ENCODE measurements at regions not wholly inside any gene's neighbourhood (a gene's known extent, or its start where the extent isn't known, plus 50 kb on each side); places are given as distances from the start of the nearest gene placed in this dataset.

DNA sequence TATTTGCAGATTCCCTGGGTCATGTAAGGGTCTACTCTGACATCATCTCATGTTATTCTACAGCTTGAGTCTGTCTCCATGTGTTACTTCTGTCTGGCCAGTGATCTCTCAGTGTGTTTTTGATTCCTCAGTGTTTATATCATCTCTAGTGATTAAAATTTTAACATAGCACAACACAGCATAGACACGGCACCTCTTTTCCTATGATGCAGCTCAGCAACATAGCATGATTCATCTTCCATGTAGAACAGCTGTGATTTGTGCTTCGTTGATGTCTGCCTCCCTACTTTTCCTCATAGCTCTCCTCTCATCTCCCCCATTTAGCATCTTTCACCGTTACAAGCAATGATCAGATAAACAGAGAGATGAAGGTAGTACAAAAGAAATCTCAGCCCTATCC lies 163.9 kb upstream of the DPT start:
- TF ChIP-seq, protein P1, sequence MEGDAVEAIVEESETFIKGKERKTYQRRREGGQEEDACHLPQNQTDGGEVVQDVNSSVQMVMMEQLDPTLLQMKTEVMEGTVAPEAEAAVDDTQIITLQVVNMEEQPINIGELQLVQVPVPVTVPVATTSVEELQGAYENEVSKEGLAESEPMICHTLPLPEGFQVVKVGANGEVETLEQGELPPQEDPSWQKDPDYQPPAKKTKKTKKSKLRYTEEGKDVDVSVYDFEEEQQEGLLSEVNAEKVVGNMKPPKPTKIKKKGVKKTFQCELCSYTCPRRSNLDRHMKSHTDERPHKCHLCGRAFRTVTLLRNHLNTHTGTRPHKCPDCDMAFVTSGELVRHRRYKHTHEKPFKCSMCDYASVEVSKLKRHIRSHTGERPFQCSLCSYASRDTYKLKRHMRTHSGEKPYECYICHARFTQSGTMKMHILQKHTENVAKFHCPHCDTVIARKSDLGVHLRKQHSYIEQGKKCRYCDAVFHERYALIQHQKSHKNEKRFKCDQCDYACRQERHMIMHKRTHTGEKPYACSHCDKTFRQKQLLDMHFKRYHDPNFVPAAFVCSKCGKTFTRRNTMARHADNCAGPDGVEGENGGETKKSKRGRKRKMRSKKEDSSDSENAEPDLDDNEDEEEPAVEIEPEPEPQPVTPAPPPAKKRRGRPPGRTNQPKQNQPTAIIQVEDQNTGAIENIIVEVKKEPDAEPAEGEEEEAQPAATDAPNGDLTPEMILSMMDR (IDR thresholded peaks at IDR 0.05), result no peak
- TF ChIP-seq POLR2A (IDR thresholded peaks at IDR 0.05), result no peak

Measured in testis (tissue), 2 donors.